ENCODE measurements at regions not wholly inside any gene's neighbourhood (a gene's known extent, or its start where the extent isn't known, plus 50 kb on each side); places are given as distances from the start of the nearest gene placed in this dataset.

DNA sequence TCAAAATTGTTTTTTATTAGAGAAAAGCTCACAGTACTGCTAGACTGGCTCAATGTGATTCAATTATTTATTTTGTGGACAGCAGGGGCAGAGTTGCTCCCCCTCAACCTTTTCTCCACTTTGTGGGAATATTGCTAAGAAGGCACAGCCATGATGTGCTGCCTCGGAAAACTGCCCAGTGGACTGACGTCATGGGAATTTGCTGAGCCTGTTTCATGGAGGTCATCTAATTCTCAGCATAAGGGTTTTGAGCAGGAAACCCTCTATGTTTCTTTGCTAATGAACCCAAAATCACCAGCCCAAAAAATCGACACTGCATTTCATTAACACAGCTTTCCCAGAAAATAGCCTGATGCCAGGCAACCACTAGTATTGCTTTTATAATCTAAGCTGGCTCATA lies 228.8 kb upstream of the FAM3C start:
- TF ChIP-seq, protein P1, sequence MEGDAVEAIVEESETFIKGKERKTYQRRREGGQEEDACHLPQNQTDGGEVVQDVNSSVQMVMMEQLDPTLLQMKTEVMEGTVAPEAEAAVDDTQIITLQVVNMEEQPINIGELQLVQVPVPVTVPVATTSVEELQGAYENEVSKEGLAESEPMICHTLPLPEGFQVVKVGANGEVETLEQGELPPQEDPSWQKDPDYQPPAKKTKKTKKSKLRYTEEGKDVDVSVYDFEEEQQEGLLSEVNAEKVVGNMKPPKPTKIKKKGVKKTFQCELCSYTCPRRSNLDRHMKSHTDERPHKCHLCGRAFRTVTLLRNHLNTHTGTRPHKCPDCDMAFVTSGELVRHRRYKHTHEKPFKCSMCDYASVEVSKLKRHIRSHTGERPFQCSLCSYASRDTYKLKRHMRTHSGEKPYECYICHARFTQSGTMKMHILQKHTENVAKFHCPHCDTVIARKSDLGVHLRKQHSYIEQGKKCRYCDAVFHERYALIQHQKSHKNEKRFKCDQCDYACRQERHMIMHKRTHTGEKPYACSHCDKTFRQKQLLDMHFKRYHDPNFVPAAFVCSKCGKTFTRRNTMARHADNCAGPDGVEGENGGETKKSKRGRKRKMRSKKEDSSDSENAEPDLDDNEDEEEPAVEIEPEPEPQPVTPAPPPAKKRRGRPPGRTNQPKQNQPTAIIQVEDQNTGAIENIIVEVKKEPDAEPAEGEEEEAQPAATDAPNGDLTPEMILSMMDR (IDR thresholded peaks at IDR 0.05): no peak
- no peak for TF ChIP-seq TCF7L2 (IDR thresholded peaks at IDR 0.05; ENCODE audit: low read depth, low read length)
- no peak for TF ChIP-seq POLR2AphosphoS5 (IDR thresholded peaks at IDR 0.05; ENCODE audit: low read depth, low read length)
